Activated CD8-positive, alpha-beta T cell treated with anti-CD3 and anti-CD28 coated beads, Interleukin-2, amount 10 ng/mL, durations not matched to agents 7 days and 5 days (primary cell): ENCODE measurements at regions not wholly inside any gene's neighbourhood (a gene's known extent, or its start where the extent isn't known, plus 50 kb on each side); places are given as distances from the start of the nearest gene placed in this dataset.

Experiments used
- ATAC-seq: fragments of 150-1000 bp; cut with Tn5 transposase; one replicate; pipeline ENCODE4 v1.10.0; 2021; ENCODE audit warnings: moderate library complexity
- CTCF ChIA-PET: fragments of 350-600 bp; sonication (Branson Sonifier 250); formaldehyde crosslinking; loops from one replicate; lab custom pipeline; 2021; ENCODE audit warnings: antibody characterized with exemption; lab: Charles Lee
- POLR2A ChIA-PET: fragments of 350-600 bp; sonication (Branson Sonifier 250); formaldehyde crosslinking; loops from one replicate; lab custom pipeline; 2021; ENCODE audit warnings: antibody characterized with exemption; lab: Charles Lee
- DNase-seq: peaks from one replicate; pipeline ENCODE4 v3.0.0-alpha.2; 2020
- H3K27ac Mint-ChIP-seq: one replicate; pipeline ENCODE4 v1.8.0; 2021; ENCODE audit warnings: mild to moderate bottlenecking, mixed read lengths
- H3K27me3 Mint-ChIP-seq: one replicate; pipeline ENCODE4 v1.8.0; 2021; ENCODE audit warnings: low read depth, mixed read lengths
- H3K36me3 Mint-ChIP-seq: one replicate; pipeline ENCODE4 v1.8.0; 2021; ENCODE audit warnings: low read depth, mixed read lengths
- H3K4me1 Mint-ChIP-seq: one replicate; pipeline ENCODE4 v1.8.0; 2021; ENCODE audit warnings: low read depth, mixed read lengths
- H3K4me3 Mint-ChIP-seq: one replicate; pipeline ENCODE4 v1.8.0; 2021; ENCODE audit warnings: mild to moderate bottlenecking, mixed read lengths
- H3K9me3 Mint-ChIP-seq: one replicate; pipeline ENCODE4 v1.8.0; 2022; ENCODE audit warnings: mixed read lengths; ENCODE audit not compliant: insufficient read depth

GRCh38 chr12:97112136-97112535 lies 205.1 kb downstream of the NEDD1 start:
- no peaks in the 10 kb centered on the region for H3K4me1 Mint-ChIP-seq
- H3K9me3 Mint-ChIP-seq: no peaks in the 10 kb centered on the region
- H3K27me3 Mint-ChIP-seq: no peaks in the 10 kb centered on the region
- H3K4me3 Mint-ChIP-seq: no peak overlapping the region
- H3K27ac Mint-ChIP-seq: no peak overlapping the region
- ChIA-PET CTCF (no interaction called here), POLR2A (no interaction called here)
- ATAC-seq: no peak
- DNase-seq: no peak
- H3K36me3 Mint-ChIP-seq: no peaks in the 10 kb centered on the region

- no peaks in the 10 kb centered on the region for H3K9me3 Mint-ChIP-seq
- H3K4me1 Mint-ChIP-seq: no peaks in the 10 kb centered on the region
- peaks cover 2% of the 10 kb centered on the region for H3K27me3 Mint-ChIP-seq
- H3K27ac Mint-ChIP-seq: no peak overlapping the region
- POLR2A ChIA-PET: no interaction called here
- ATAC-seq (no peak), DNase-seq (no peak)
- CTCF ChIA-PET: no interaction called here
- no peaks in the 10 kb centered on the region for H3K36me3 Mint-ChIP-seq
- no peak overlapping the region for H3K4me3 Mint-ChIP-seq
Observed at GRCh38 chr12:97118796-97119375, 211.8 kb downstream of the NEDD1 start.

DNA sequence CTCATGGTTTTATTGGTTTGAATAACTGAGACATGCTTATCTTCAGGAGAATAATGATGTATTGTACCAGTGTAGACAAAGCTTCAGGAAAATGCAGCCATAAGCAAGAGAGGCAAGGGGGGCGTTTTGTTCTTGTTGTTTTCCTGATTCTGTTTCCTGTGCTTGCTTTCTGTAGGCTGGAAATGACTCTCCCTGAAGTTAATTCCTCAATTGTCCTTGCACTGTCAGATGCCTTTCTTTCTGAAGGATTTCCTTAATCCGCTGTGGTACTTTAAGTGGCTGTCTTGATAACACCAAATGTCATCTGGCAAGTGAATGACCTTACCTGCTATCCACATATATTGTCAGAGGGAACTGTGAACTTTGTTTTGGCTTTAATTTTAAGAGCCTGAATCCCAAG lies 220.0 kb downstream of the NEDD1 start:
- H3K27me3 Mint-ChIP-seq: peaks cover 2% of the 10 kb centered on the region
- no peaks in the 10 kb centered on the region for H3K9me3 Mint-ChIP-seq
- ChIA-PET POLR2A (no interaction called here), CTCF (interaction anchor here (0.8 kb wide), 1 partner anchor 11 kb away, joined by 3 read pairs; no protein-coding TSS in a partner anchor)
- H3K4me1 Mint-ChIP-seq: no peaks in the 10 kb centered on the region
- no peak for DNase-seq
- ATAC-seq: no peak
- H3K4me3 Mint-ChIP-seq: no peak overlapping the region
- no peaks in the 10 kb centered on the region for H3K36me3 Mint-ChIP-seq
- H3K27ac Mint-ChIP-seq: no peak overlapping the region

- Mint-ChIP-seq H3K27ac (no peak overlapping the region), H3K36me3 (no peaks in the 10 kb centered on the region), H3K4me3 (no peak overlapping the region), H3K9me3 (no peaks in the 10 kb centered on the region), H3K4me1 (no peaks in the 10 kb centered on the region), H3K27me3 (no peaks in the 10 kb centered on the region)
- POLR2A ChIA-PET: no interaction called here
- ATAC-seq: no peak
- CTCF ChIA-PET: no interaction called here
- DNase-seq: no peak
Observed at GRCh38 chr12:97131220-97131981, 224.3 kb downstream of the NEDD1 start.

DNA sequence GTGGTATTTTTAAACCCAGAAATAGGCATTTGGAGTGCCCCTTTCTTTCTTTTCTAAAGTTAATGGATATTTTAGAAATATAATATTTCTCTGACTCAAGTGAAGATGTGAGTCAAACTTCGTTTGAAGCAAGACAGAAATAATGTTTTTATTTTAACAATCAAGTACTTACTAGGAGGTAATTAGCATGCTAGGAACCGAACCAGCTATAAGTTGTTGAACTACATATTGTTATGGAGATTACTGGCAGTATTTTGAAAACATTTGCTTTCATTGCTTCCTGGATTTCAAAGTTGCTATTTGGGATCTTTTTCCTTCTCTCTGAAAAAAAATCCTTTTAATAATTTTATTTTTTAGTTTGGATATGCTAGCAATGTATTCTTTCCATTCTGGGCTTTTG lies 225.2 kb downstream of the NEDD1 start:
- Mint-ChIP-seq H3K27me3 (no peaks in the 10 kb centered on the region), H3K4me3 (no peak overlapping the region), H3K36me3 (no peaks in the 10 kb centered on the region), H3K27ac (no peak overlapping the region), H3K4me1 (no peaks in the 10 kb centered on the region), H3K9me3 (no peaks in the 10 kb centered on the region)
- DNase-seq: no peak
- POLR2A ChIA-PET: no interaction called here
- no peak for ATAC-seq
- CTCF ChIA-PET: no interaction called here

GRCh38 chr12:97134495-97134894 lies 227.4 kb downstream of the NEDD1 start:
- H3K4me3 Mint-ChIP-seq: no peak overlapping the region
- no peaks in the 10 kb centered on the region for H3K27me3 Mint-ChIP-seq
- H3K36me3 Mint-ChIP-seq: no peaks in the 10 kb centered on the region
- no peak for DNase-seq
- no peaks in the 10 kb centered on the region for H3K4me1 Mint-ChIP-seq
- ChIA-PET POLR2A (no interaction called here), CTCF (no interaction called here)
- H3K27ac Mint-ChIP-seq: no peak overlapping the region
- no peaks in the 10 kb centered on the region for H3K9me3 Mint-ChIP-seq
- no peak for ATAC-seq

DNA sequence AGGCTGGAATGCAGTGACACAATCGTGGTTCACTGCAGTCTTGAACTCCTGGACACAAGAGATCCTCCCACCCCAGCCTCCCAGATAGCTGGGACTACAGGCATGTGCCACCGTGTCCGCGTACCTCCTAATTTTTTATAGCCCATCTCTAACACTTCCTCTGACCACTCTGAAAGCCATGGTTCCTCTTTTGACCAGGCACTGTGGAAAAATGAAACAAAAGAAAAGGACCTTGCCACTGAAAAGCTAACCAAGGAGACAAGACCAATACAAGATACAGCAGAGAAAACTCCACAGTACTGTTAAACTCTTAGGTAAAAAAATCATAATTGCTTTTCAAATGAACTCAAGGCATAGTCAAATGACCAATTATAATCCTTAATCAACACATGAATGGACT lies 233.3 kb downstream of the NEDD1 start:
- H3K36me3 Mint-ChIP-seq: no peaks in the 10 kb centered on the region
- CTCF ChIA-PET: interaction anchor here (1.1 kb wide), 1 partner anchor 8 kb away, joined by 3 read pairs; no protein-coding TSS in a partner anchor
- no peak overlapping the region for H3K4me3 Mint-ChIP-seq
- H3K27me3 Mint-ChIP-seq: peaks cover 2% of the 10 kb centered on the region
- H3K9me3 Mint-ChIP-seq: no peaks in the 10 kb centered on the region
- POLR2A ChIA-PET: no interaction called here
- H3K27ac Mint-ChIP-seq: no peak overlapping the region
- H3K4me1 Mint-ChIP-seq: no peaks in the 10 kb centered on the region
- ATAC-seq (no peak), DNase-seq (no peak)

DNA sequence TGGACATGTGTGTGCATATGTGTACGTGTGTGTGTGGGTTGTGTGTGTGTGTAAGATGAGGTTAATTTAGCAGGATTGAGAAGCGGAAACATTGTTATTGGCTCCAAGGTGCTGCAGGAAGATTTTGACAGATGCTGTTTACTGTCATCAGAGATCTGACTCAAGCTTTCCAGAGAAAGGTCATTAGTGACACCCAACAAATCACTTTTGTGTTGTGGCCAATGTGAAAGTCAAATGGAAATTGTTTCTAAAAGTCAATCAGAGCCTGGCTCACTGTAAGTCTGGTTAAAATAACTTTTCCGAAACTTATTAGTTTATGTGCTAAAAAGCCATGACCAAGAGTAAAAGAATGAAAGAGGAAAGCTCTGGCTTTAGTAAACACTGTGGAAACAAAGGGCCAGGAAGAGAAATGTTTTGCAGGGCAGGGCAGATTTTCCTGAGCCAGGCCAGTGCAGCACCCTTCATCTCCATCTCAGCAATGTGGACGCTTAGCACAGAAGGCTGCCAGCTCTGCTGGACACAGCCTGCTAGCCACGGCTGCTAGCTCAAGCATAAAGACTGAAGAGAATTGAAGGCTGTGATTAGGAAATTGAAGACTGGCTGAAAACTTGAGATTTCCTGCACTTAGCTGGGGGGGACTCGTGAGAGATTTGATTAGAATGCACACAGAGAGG lies 235.8 kb downstream of the NEDD1 start:
- no peaks in the 10 kb centered on the region for H3K36me3 Mint-ChIP-seq
- ATAC-seq: no peak
- POLR2A ChIA-PET: no interaction called here

GRCh38 chr12:97148941-97149559 lies 242.0 kb downstream of the NEDD1 start:
- ChIA-PET CTCF (interaction anchor here (0.6 to 2.2 kb wide), 8 partner anchors 9 to 1250 kb away, joined by 3 to 10 read pairs (median 3); no protein-coding TSS in a partner anchor), POLR2A (no interaction called here)
- Mint-ChIP-seq H3K9me3 (no peaks in the 10 kb centered on the region), H3K36me3 (no peaks in the 10 kb centered on the region), H3K4me1 (peaks cover 4% of the 10 kb centered on the region), H3K27me3 (peaks cover 3% of the 10 kb centered on the region), H3K4me3 (no peak overlapping the region), H3K27ac (no peak overlapping the region)
- peak; percentile 63 for DNase-seq
- ATAC-seq: peak; percentile 96

More for the DNA sequence above, 235.8 kb downstream of the NEDD1 start:
- DNase-seq: no peak
- Mint-ChIP-seq H3K4me3 (no peak overlapping the region), H3K27ac (no peak overlapping the region), H3K4me1 (no peaks in the 10 kb centered on the region), H3K9me3 (no peaks in the 10 kb centered on the region), H3K27me3 (peaks cover 2% of the 10 kb centered on the region)
- CTCF ChIA-PET: no interaction called here

GRCh38 chr12:97151481-97151880 lies 244.4 kb downstream of the NEDD1 start:
- H3K27me3 Mint-ChIP-seq: peaks cover 3% of the 10 kb centered on the region
- H3K9me3 Mint-ChIP-seq: no peaks in the 10 kb centered on the region
- CTCF ChIA-PET: no interaction called here
- ATAC-seq (no peak), DNase-seq (no peak)
- no peak overlapping the region for H3K4me3 Mint-ChIP-seq
- no peaks in the 10 kb centered on the region for H3K36me3 Mint-ChIP-seq
- POLR2A ChIA-PET: no interaction called here
- no peak overlapping the region for H3K27ac Mint-ChIP-seq
- peaks cover 4% of the 10 kb centered on the region for H3K4me1 Mint-ChIP-seq

DNA sequence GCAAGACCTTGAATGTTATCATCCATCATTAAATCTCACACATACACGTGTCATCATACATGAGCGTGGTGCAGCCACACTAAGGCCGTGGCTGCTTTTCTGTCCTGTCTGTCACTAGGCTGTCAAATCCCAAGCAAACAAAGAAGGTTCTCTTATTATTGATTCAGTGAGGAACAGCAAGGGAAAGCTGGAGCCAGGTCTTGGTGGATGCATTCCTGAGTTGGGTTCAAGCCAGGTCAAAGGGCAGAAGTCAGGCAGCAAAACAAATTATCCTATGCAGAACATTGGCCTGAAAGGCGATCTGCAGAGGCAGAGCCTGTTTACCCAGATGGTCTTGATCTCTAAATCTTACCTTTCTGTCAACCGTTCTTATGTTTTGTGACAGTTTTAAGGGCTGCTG lies 252.3 kb downstream of the NEDD1 start:
- H3K27ac Mint-ChIP-seq: no peak overlapping the region
- ATAC-seq (no peak), DNase-seq (no peak)
- ChIA-PET POLR2A (no interaction called here), CTCF (no interaction called here)
- no peaks in the 10 kb centered on the region for H3K9me3 Mint-ChIP-seq
- H3K36me3 Mint-ChIP-seq: no peaks in the 10 kb centered on the region
- H3K4me1 Mint-ChIP-seq: no peaks in the 10 kb centered on the region
- no peaks in the 10 kb centered on the region for H3K27me3 Mint-ChIP-seq
- no peak overlapping the region for H3K4me3 Mint-ChIP-seq

- ChIA-PET CTCF (interaction anchor here (0.8 kb wide), 1 partner anchor 11 kb away, joined by 3 read pairs; no protein-coding TSS in a partner anchor), POLR2A (no interaction called here)
- Mint-ChIP-seq H3K4me1 (no peaks in the 10 kb centered on the region), H3K9me3 (no peaks in the 10 kb centered on the region), H3K27ac (no peak overlapping the region), H3K4me3 (no peak overlapping the region), H3K27me3 (no peaks in the 10 kb centered on the region), H3K36me3 (no peaks in the 10 kb centered on the region)
- ATAC-seq (no peak), DNase-seq (no peak)
Observed at GRCh38 chr12:97160277-97160676, 253.2 kb downstream of the NEDD1 start.
